ENCODE measurements at regions not wholly inside any gene's neighbourhood (a gene's known extent, or its start where the extent isn't known, plus 50 kb on each side); places are given as distances from the start of the nearest gene placed in this dataset.
"Not testable (repeated sequence)": the region's sequence is repeated elsewhere in the genome, so short reads cannot be mapped to it uniquely, and the experiment has no call there.

DNA sequence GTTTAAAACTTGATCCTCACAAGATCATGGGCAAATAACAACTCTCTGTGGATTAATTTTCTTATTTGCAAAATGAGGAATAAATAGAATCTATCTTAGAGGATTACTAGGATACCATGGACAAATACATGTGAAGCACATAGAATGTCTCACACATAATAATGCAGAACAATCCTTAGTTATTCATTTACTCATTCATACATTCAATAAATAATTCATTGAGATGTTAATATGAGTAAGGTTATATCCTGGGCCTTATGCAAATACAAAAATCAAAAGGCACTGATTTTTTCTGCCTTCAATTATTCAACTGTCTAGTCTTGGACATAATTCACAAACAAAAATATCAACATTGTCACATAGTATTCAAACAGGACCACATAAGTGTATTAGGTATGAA is 654.1 kb downstream of the MECOM start:
- H3K27ac Mint-ChIP-seq: no peak overlapping the region
- no peaks in the 10 kb centered on the region for H3K9me3 Mint-ChIP-seq
- H3K27me3 Mint-ChIP-seq (ENCODE audit: insufficient read depth): no peaks in the 10 kb centered on the region; the same call in 1 of the 2 replicates
- no peak for DNase-seq
- no peak overlapping the region for H3K4me3 Mint-ChIP-seq
- TF ChIP-seq, protein P1, sequence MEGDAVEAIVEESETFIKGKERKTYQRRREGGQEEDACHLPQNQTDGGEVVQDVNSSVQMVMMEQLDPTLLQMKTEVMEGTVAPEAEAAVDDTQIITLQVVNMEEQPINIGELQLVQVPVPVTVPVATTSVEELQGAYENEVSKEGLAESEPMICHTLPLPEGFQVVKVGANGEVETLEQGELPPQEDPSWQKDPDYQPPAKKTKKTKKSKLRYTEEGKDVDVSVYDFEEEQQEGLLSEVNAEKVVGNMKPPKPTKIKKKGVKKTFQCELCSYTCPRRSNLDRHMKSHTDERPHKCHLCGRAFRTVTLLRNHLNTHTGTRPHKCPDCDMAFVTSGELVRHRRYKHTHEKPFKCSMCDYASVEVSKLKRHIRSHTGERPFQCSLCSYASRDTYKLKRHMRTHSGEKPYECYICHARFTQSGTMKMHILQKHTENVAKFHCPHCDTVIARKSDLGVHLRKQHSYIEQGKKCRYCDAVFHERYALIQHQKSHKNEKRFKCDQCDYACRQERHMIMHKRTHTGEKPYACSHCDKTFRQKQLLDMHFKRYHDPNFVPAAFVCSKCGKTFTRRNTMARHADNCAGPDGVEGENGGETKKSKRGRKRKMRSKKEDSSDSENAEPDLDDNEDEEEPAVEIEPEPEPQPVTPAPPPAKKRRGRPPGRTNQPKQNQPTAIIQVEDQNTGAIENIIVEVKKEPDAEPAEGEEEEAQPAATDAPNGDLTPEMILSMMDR (IDR thresholded peaks at IDR 0.05): no peak
- H3K36me3 Mint-ChIP-seq (ENCODE audit: low read depth): no peaks in the 10 kb centered on the region
- H3K4me1 Mint-ChIP-seq (ENCODE audit: low read depth): peaks cover 2% of the 10 kb centered on the region

DNA sequence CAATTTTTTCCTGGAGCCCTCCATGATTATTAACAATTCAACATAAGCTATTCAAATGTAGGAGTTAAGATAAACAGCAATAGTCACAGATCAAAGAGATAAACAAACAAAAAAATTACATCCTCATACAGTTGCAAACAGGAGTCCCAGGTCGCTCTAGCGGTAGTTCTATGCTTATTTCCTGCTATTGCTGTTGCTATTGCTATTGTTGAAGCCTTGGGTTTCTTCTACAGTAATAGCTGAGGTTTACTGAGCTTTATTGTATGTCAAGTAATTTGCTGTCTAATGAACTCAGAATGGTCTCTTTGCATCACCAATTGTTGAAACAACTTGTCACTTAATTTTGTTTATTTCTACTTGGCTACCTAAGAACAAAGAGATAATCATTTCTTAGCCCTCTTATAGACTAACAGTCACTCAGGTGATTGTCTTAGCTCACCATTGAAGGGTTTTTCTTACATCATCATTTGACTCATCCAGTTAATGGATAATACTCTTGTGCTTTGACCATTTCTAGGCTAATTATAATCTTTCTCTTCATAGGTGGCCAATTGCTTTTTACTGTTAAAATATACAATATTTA is 654.6 kb downstream of the MECOM start:
- no peaks in the 10 kb centered on the region; the same call in 1 of the 2 replicates for H3K27me3 Mint-ChIP-seq (ENCODE audit: insufficient read depth)
- H3K36me3 Mint-ChIP-seq (ENCODE audit: low read depth): no peaks in the 10 kb centered on the region
- DNase-seq: no peak
- H3K4me1 Mint-ChIP-seq (ENCODE audit: low read depth): peaks cover 6% of the 10 kb centered on the region
- H3K9me3 Mint-ChIP-seq: no peaks in the 10 kb centered on the region
- no peak overlapping the region for H3K27ac Mint-ChIP-seq
- TF ChIP-seq, protein P1 (IDR thresholded peaks at IDR 0.05): no peak
- H3K4me3 Mint-ChIP-seq: no peak overlapping the region

DNA sequence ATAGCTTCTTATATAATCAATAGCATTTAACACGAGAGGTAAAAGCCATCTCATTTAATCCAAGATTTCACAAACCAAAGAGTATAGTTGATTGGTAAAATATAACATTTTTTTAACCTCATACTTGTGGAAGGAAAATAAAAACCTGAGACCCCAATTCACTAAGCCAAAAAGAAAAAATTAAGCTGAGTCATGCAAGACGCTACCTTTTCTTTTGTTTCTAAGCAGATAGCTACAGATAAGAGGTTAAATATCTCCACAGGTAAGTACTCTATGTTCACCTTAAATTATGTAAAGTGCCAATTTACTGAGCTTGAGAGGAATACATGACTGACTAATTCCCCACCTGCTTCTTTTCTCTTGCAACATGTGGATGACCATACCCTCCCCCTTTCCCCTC is 656.4 kb downstream of the MECOM start:
- TF ChIP-seq, protein P1 (IDR thresholded peaks at IDR 0.05): no peak
- H3K4me3 Mint-ChIP-seq: no peak overlapping the region
- H3K27ac Mint-ChIP-seq: no peak overlapping the region
- H3K27me3 Mint-ChIP-seq (ENCODE audit: insufficient read depth): no peaks in the 10 kb centered on the region; the same call in 1 of the 2 replicates
- DNase-seq: no peak
- peaks cover 7% of the 10 kb centered on the region for H3K4me1 Mint-ChIP-seq (ENCODE audit: low read depth)
- H3K36me3 Mint-ChIP-seq (ENCODE audit: low read depth): no peaks in the 10 kb centered on the region
- no peaks in the 10 kb centered on the region for H3K9me3 Mint-ChIP-seq

DNA sequence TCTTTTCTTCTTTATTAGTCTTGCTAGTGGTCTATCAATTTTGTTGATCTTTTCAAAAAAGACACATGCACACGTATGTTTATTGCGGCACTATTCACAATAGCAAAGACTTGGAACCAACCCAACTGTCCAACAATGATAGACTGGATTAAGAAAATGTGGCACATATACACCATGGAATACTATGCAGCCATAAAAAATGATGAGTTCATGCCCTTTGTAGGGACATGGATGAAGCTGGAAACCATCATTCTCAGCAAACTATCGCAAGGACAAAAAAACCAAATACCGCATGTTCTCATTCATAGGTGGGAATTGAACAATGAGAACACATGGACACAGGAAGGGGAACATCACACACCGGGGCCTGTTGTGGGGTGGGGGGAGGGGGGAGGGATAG is 657.1 kb downstream of the MECOM start:
- not testable (repeated sequence) for DNase-seq; H3K4me3 Mint-ChIP-seq; H3K9me3 Mint-ChIP-seq; H3K27me3 Mint-ChIP-seq (ENCODE audit: insufficient read depth); H3K27ac Mint-ChIP-seq; H3K36me3 Mint-ChIP-seq (ENCODE audit: low read depth)
- peaks cover 14% of the 10 kb centered on the region for H3K4me1 Mint-ChIP-seq (ENCODE audit: low read depth)

DNA sequence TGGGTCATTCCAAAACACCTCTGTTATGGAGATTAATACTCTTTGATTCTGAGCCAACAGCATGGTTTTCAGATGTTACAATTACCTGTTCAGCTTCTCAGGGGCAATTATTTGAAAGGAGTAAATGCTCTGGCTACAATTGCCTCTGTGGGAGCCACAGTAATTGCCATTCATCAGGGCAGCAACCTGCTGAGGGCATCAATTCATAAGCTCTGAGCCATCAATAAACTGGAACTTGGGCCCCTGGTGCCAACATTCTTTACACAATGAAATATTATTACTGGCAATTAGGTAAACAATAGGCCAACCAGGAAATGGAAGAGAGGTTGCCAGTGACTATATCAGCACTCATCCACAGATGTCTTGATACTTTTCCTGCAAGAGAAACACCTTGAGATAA is 660.8 kb downstream of the MECOM start:
- Mint-ChIP-seq H3K27me3 (ENCODE audit: insufficient read depth) (no peaks in the 10 kb centered on the region), H3K27ac (no peak overlapping the region), H3K9me3 (no peaks in the 10 kb centered on the region), H3K4me1 (ENCODE audit: low read depth) (peaks cover 24% of the 10 kb centered on the region), H3K4me3 (no peak overlapping the region), H3K36me3 (ENCODE audit: low read depth) (no peaks in the 10 kb centered on the region)
- no peak for DNase-seq
- TF ChIP-seq, protein P1 (IDR thresholded peaks at IDR 0.05): no peak

DNA sequence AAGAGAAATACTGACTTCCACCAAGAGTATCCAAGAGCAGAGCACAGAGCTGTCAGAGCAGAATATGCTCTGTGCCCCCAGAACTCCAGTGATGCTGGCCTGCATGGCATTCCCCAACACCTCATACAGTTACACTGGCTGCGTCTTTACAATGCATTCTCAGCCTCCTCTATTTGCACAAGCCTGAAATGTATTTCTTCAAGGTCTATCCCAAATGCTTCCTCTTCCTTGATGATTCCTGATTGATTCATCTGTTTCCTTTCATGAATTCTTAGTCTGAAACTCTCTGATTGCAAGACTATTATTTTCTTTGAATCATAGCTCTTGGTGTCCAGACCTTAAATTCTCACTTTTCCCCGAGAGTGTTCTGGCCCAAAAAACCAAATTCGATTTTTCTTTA is 664.7 kb downstream of the MECOM start:
- peaks cover 27% of the 10 kb centered on the region for H3K4me1 Mint-ChIP-seq (ENCODE audit: low read depth)
- no peaks in the 10 kb centered on the region for H3K36me3 Mint-ChIP-seq (ENCODE audit: low read depth)
- TF ChIP-seq, protein P1 (IDR thresholded peaks at IDR 0.05): no peak
- no peak for DNase-seq
- peaks cover 1% of the 10 kb centered on the region; the same call in 1 of the 2 replicates for H3K27me3 Mint-ChIP-seq (ENCODE audit: insufficient read depth)
- no peaks in the 10 kb centered on the region for H3K9me3 Mint-ChIP-seq
- H3K27ac Mint-ChIP-seq: no peak overlapping the region
- H3K4me3 Mint-ChIP-seq: no peak overlapping the region
